ENCODE measurements at regions not wholly inside any gene's neighbourhood (a gene's known extent, or its start where the extent isn't known, plus 50 kb on each side); places are given as distances from the start of the nearest gene placed in this dataset.

GRCh38 chr7:12089951-12090756, 120.9 kb upstream of the TMEM106B start (continued):
- TF ChIP-seq ZNF462 (CRISPR knock-in tag; IDR thresholded peaks at IDR 0.05) = no peak
- TF ChIP-seq ZNF331 (CRISPR knock-in tag; IDR thresholded peaks at IDR 0.05; ENCODE audit: low read depth) = no peak
- no peak for TF ChIP-seq NANOG (IDR thresholded peaks at IDR 0.05; ENCODE audit: borderline replicate concordance)

- Histone ChIP-seq H3K4me1 (ENCODE audit: insufficient read depth) (peaks cover 15% of the 10 kb centered on the region), H3K27me3 (ENCODE audit: insufficient read depth) (no peaks in the 10 kb centered on the region), H3K4me2 (0 out of 2 replicates have a peak overlapping the region, but pooled peaks have one; percentile 53), H3K79me2 (replicated peaks; ENCODE audit: insufficient read depth) (no peaks in the 10 kb centered on the region), H3F3A (replicated peaks; ENCODE audit: low read depth) (no peaks in the 10 kb centered on the region), H3K27ac (ENCODE audit: low read depth) (no peak overlapping the region), H3K9me2 (ENCODE audit: insufficient read depth) (no peaks in the 10 kb centered on the region), H3K4me3 (no peak overlapping the region), H4K20me1 (replicated peaks; ENCODE audit: insufficient read depth) (no peaks in the 10 kb centered on the region), H3K36me3 (ENCODE audit: insufficient read depth) (no peaks in the 10 kb centered on the region), H2AFZ (no peak overlapping the region)
- H3K4me3 Mint-ChIP-seq = no peak overlapping the region
- H3K27ac Mint-ChIP-seq = no peak overlapping the region
- ATAC-seq (no peak), DNase-seq (ENCODE audit: low spot score) (no peak)
- no peaks in the 10 kb centered on the region for H3K36me3 Mint-ChIP-seq (ENCODE audit: low read depth)
- peaks cover 5% of the 10 kb centered on the region for H3K27me3 Mint-ChIP-seq (ENCODE audit: insufficient read depth, low read depth, poor library complexity)
- no peaks in the 10 kb centered on the region for H3K9me3 Mint-ChIP-seq
- peaks cover 41% of the 10 kb centered on the region for H3K4me1 Mint-ChIP-seq
- TF ChIP-seq NANOG (IDR thresholded peaks at IDR 0.05; ENCODE audit: borderline replicate concordance) (no peak), CTCF (conservative IDR thresholded peaks at IDR 0.05; ENCODE audit: low read depth in 2 of 2) (no peak), ZNF114 (CRISPR knock-in tag; IDR thresholded peaks at IDR 0.05) (no peak), JUNB (IDR thresholded peaks at IDR 0.05; ENCODE audit: unreplicated experiment) (no peak), EZH2phosphoT487 (IDR thresholded peaks at IDR 0.05; ENCODE audit: unreplicated experiment) (no peak), STAT1 (IDR thresholded peaks at IDR 0.05; ENCODE audit: unreplicated experiment) (no peak), ETS1 (IDR thresholded peaks at IDR 0.05) (no peak), POLR2AphosphoS5 (IDR thresholded peaks at IDR 0.05; ENCODE audit: low read depth) (no peak)
Observed at GRCh38 chr7:12090757-12091221, 120.3 kb upstream of the TMEM106B start.
